Epithelial cell of esophagus (primary cell): ENCODE measurements at regions not wholly inside any gene's neighbourhood (a gene's known extent, or its start where the extent isn't known, plus 50 kb on each side); places are given as distances from the start of the nearest gene placed in this dataset.

Experiments used
- DNase-seq: peaks from one replicate; pipeline ENCODE4 v3.0.0; 2010; ENCODE audit warnings: low read depth
- H3K4me3 ChIP-seq: 2 replicates; pipeline ENCODE4 v1.5.1; 2011; ENCODE audit warnings: mild to moderate bottlenecking, low read length, control low read depth
- CTCF ChIP-seq: IDR thresholded peaks from 2 replicates; pipeline ENCODE4 v1.5.1; 2011; ENCODE audit warnings: low read depth, mild to moderate bottlenecking, low read length, control low read depth, inconsistent platforms; ENCODE audit not compliant: insufficient read depth; ENCODE audit errors: missing control alignments

- DNase-seq: no peak
- no peak overlapping the region for H3K4me3 ChIP-seq
- TF ChIP-seq CTCF: no peak
Observed at GRCh38 chr9:21592063-21592338, 109.9 kb upstream of the IFNE start.

GRCh38 chr9:21597284-21597683, 115.2 kb upstream of the IFNE start:
- no peak for TF ChIP-seq CTCF
- no peak overlapping the region for H3K4me3 ChIP-seq
- DNase-seq: no peak

- no peak overlapping the region for H3K4me3 ChIP-seq
- no peak for TF ChIP-seq CTCF
Observed at GRCh38 chr9:21598749-21599148, 116.6 kb upstream of the IFNE start.

GRCh38 chr9:21605489-21605931, 123.4 kb upstream of the IFNE start:
- TF ChIP-seq CTCF: no peak

More at GRCh38 chr9:21598749-21599148, 116.6 kb upstream of the IFNE start:
- DNase-seq: no peak

GRCh38 chr9:21607576-21607975, 125.5 kb upstream of the IFNE start:
- no peak overlapping the region for H3K4me3 ChIP-seq
- no peak for DNase-seq
- TF ChIP-seq CTCF: no peak

More at GRCh38 chr9:21605489-21605931, 123.4 kb upstream of the IFNE start:
- no peak overlapping the region for H3K4me3 ChIP-seq
- no peak for DNase-seq

GRCh38 chr9:21608200-21608599, 126.1 kb upstream of the IFNE start:
- DNase-seq: no peak

More at GRCh38 chr9:21608200-21608599, 126.1 kb upstream of the IFNE start:
- H3K4me3 ChIP-seq: no peak overlapping the region
- no peak for TF ChIP-seq CTCF
